AG09319 (cell line): ENCODE measurements at regions not wholly inside any gene's neighbourhood (a gene's known extent, or its start where the extent isn't known, plus 50 kb on each side); places are given as distances from the start of the nearest gene placed in this dataset.
"Not testable (repeated sequence)": the region's sequence is repeated elsewhere in the genome, so short reads cannot be mapped to it uniquely, and the experiment has no call there.

ENCODE experiments used
- DNase-seq: peaks from one replicate; pipeline ENCODE4 v3.0.0-alpha.2; 2010; ENCODE audit warnings: low read depth; ENCODE audit errors: extremely low read depth
- CTCF ChIP-seq: IDR thresholded peaks from 2 replicates; pipeline ENCODE4 v1.5.1; 2011; ENCODE audit warnings: low read depth, mild to moderate bottlenecking, inconsistent platforms, low read length, moderate library complexity

GRCh38 chr3:66828303-66828702 lies 169.8 kb upstream of the KBTBD8 start:
- no peak for DNase-seq
- no peak for TF ChIP-seq CTCF

- DNase-seq: no peak
- no peak for TF ChIP-seq CTCF
Measured at GRCh38 chr3:66830301-66830700, 167.8 kb upstream of the KBTBD8 start.

- DNase-seq: no peak
- TF ChIP-seq CTCF: no peak
Measured at GRCh38 chr3:66831931-66832330, 166.2 kb upstream of the KBTBD8 start.

GRCh38 chr3:66836363-66837152 lies 161.5 kb upstream of the KBTBD8 start:
- no peak for DNase-seq

GRCh38 chr3:66838704-66839103 lies 159.4 kb upstream of the KBTBD8 start:
- DNase-seq: no peak
- no peak for TF ChIP-seq CTCF

More at GRCh38 chr3:66836363-66837152, 161.5 kb upstream of the KBTBD8 start:
- TF ChIP-seq CTCF: peak; percentile 16

- DNase-seq: no peak
- TF ChIP-seq CTCF: no peak
Measured at GRCh38 chr3:66839508-66839907, 158.6 kb upstream of the KBTBD8 start.

GRCh38 chr3:66842761-66843464 lies 155.2 kb upstream of the KBTBD8 start:
- not testable (repeated sequence) for DNase-seq
